Progenitor cell of endocrine pancreas (in vitro differentiated cells): ENCODE measurements at regions not wholly inside any gene's neighbourhood (a gene's known extent, or its start where the extent isn't known, plus 50 kb on each side); places are given as distances from the start of the nearest gene placed in this dataset.

ENCODE experiments used
- DNase-seq: peaks from one replicate; pipeline ENCODE4 v3.0.0; 2021; ENCODE audit warnings: low spot score; ENCODE audit not compliant: unreplicated experiment
- H3K27ac Mint-ChIP-seq: 2 replicates; pipeline ENCODE4 v1.8.0; 2021; ENCODE audit warnings: mild to moderate bottlenecking, moderate library complexity, mixed read lengths
- H3K27me3 Mint-ChIP-seq: 2 replicates; pipeline ENCODE4 v1.8.0; 2021; ENCODE audit warnings: mixed read lengths
- H3K36me3 Mint-ChIP-seq: 2 replicates; pipeline ENCODE4 v1.8.0; 2022; ENCODE audit warnings: mixed read lengths; ENCODE audit not compliant: insufficient read depth
- H3K4me1 Mint-ChIP-seq: 2 replicates; pipeline ENCODE4 v1.8.0; 2021; ENCODE audit warnings: low read depth, mixed read lengths
- H3K4me3 Mint-ChIP-seq: 2 replicates; pipeline ENCODE4 v1.8.0; 2021; ENCODE audit warnings: low read depth, mild to moderate bottlenecking, moderate library complexity, mixed read lengths
- H3K9me3 Mint-ChIP-seq: 2 replicates; pipeline ENCODE4 v1.8.0; 2021; ENCODE audit warnings: low read depth, mixed read lengths
- CTCF ChIP-seq: fragments of 200-600 bp; sonication (generic); IDR thresholded peaks from one replicate; pipeline ENCODE4 v1.5.0; 2021; ENCODE audit warnings: antibody characterized with exemption, mild to moderate bottlenecking; ENCODE audit not compliant: unreplicated experiment

- Mint-ChIP-seq H3K9me3 (no peaks in the 10 kb centered on the region), H3K36me3 (no peaks in the 10 kb centered on the region), H3K4me1 (no peaks in the 10 kb centered on the region), H3K4me3 (no peak overlapping the region), H3K27me3 (peaks cover 5% of the 10 kb centered on the region), H3K27ac (no peak overlapping the region)
- TF ChIP-seq CTCF: no peak
- DNase-seq: no peak
Observed at GRCh38 chr16:66113223-66113622, 253.3 kb upstream of the CDH5 start.

- Mint-ChIP-seq H3K27me3 (peaks cover 5% of the 10 kb centered on the region), H3K27ac (no peak overlapping the region), H3K36me3 (no peaks in the 10 kb centered on the region), H3K4me3 (no peak overlapping the region), H3K4me1 (no peaks in the 10 kb centered on the region), H3K9me3 (no peaks in the 10 kb centered on the region)
- no peak for DNase-seq
- no peak for TF ChIP-seq CTCF
Observed at GRCh38 chr16:66109677-66110076, 256.8 kb upstream of the CDH5 start.

- no peaks in the 10 kb centered on the region for H3K36me3 Mint-ChIP-seq
- no peak for TF ChIP-seq CTCF
- no peaks in the 10 kb centered on the region for H3K4me1 Mint-ChIP-seq
- H3K9me3 Mint-ChIP-seq: no peaks in the 10 kb centered on the region
- H3K27ac Mint-ChIP-seq: no peak overlapping the region
- H3K27me3 Mint-ChIP-seq: peaks cover 5% of the 10 kb centered on the region
- no peak overlapping the region for H3K4me3 Mint-ChIP-seq
- no peak for DNase-seq
Observed at GRCh38 chr16:66107661-66108060, 258.8 kb upstream of the CDH5 start.

- peaks cover 2% of the 10 kb centered on the region for H3K27me3 Mint-ChIP-seq
- DNase-seq: no peak
- H3K27ac Mint-ChIP-seq: no peak overlapping the region
- no peaks in the 10 kb centered on the region for H3K36me3 Mint-ChIP-seq
- no peak for TF ChIP-seq CTCF
- no peaks in the 10 kb centered on the region for H3K4me1 Mint-ChIP-seq
- H3K4me3 Mint-ChIP-seq: no peak overlapping the region
- no peaks in the 10 kb centered on the region for H3K9me3 Mint-ChIP-seq
Observed at GRCh38 chr16:66103211-66103610, 263.3 kb upstream of the CDH5 start.

GRCh38 chr16:66099306-66099705 is 267.2 kb upstream of the CDH5 start:
- H3K9me3 Mint-ChIP-seq: no peaks in the 10 kb centered on the region
- no peak overlapping the region for H3K27ac Mint-ChIP-seq
- no peak overlapping the region for H3K4me3 Mint-ChIP-seq
- H3K27me3 Mint-ChIP-seq: peaks cover 10% of the 10 kb centered on the region
- no peak for DNase-seq
- TF ChIP-seq CTCF: no peak
- no peaks in the 10 kb centered on the region for H3K4me1 Mint-ChIP-seq
- no peaks in the 10 kb centered on the region for H3K36me3 Mint-ChIP-seq
